ENCODE measurements at regions not wholly inside any gene's neighbourhood (a gene's known extent, or its start where the extent isn't known, plus 50 kb on each side); places are given as distances from the start of the nearest gene placed in this dataset.

GRCh38 chr5:167579693-167580055, 711.8 kb upstream of the WWC1 start:
- Histone ChIP-seq H3K9me3 (replicated peaks; ENCODE audit: control insufficient read depth, insufficient read depth, low read length) (no peaks in the 10 kb centered on the region), H3K4me2 (ENCODE audit: insufficient read depth, low read length) (no peak overlapping the region), H4K20me1 (replicated peaks; ENCODE audit: control insufficient read depth, extremely low read depth, insufficient read depth, low read length) (no peaks in the 10 kb centered on the region), H3K27ac (ENCODE audit: insufficient read depth, low read depth, low read length) (no peak overlapping the region), H3K4me1 (ENCODE audit: control insufficient read depth, extremely low read depth, insufficient read depth, low read length) (no peaks in the 10 kb centered on the region), H3K9me1 (replicated peaks; ENCODE audit: control insufficient read depth, extremely low read depth, insufficient read depth, low read length) (no peaks in the 10 kb centered on the region), H3K4me3 (replicated peaks in 1 of 3; ENCODE audit: insufficient read depth in 1 of 3, low read depth in 1 of 3, low read length in 3 of 3) (no peak overlapping the region), H2AFZ (ENCODE audit: low read depth, low read length) (no peak overlapping the region), H3K27me3 (ENCODE audit: control insufficient read depth in 2 of 2, insufficient read depth in 2 of 2, low read length in 2 of 2) (peaks cover 0 to 2% of the 10 kb centered on the region in 2 experiments), H3K79me2 (ENCODE audit: control insufficient read depth, insufficient read depth, low read length) (no peaks in the 10 kb centered on the region), H3K9ac (replicated peaks; ENCODE audit: extremely low read depth, insufficient read depth, low read length) (no peak overlapping the region), H3K36me3 (ENCODE audit: control insufficient read depth in 2 of 2, extremely low read depth in 1 of 2, insufficient read depth in 2 of 2, low read length in 2 of 2) (no peaks in the 10 kb centered on the region)
- no TSS peak for BruUV-seq (replicated peaks)
- DNase-seq (ENCODE audit: low read depth, low spot score), result no peak
- TF ChIP-seq MAX (IDR thresholded peaks at IDR 0.05; ENCODE audit: insufficient read depth, insufficient read length) (no peak), POLR2A (IDR thresholded peaks at IDR 0.05; ENCODE audit: low read depth, low read length) (no peak), GATA2 (IDR thresholded peaks at IDR 0.05; ENCODE audit: insufficient read depth, insufficient read length, low read depth, low read length) (no peak), POLR2AphosphoS5 (IDR thresholded peaks at IDR 0.05; ENCODE audit: insufficient read depth, low read depth, low read length) (no peak)
- FAIRE-seq, result no peak
- ChIA-PET POLR2A (no interaction called here), CTCF (no interaction called here)
- intact Hi-C loops (cut with micrococcal nuclease) (no loop called here), dilution Hi-C loops (cut with MboI; ENCODE audit: extremely low pct_ligation_motif_present, low sequenced_read_pairs) (no loop called here)

GRCh38 chr5:167580608-167581007, 710.8 kb upstream of the WWC1 start:
- ChIA-PET CTCF (no interaction called here), POLR2A (no interaction called here)
- H3K9ac ChIP-seq (replicated peaks; ENCODE audit: extremely low read depth, insufficient read depth, low read length), result no peak overlapping the region
- H3K79me2 ChIP-seq (ENCODE audit: control insufficient read depth, insufficient read depth, low read length), result no peaks in the 10 kb centered on the region
- BruUV-seq (replicated peaks), result no TSS peak
- TF ChIP-seq JUN (IDR thresholded peaks at IDR 0.05; ENCODE audit: borderline replicate concordance, insufficient read depth, insufficient read length, low read depth) (no peak), FOS (IDR thresholded peaks at IDR 0.05; ENCODE audit: borderline replicate concordance, insufficient read depth, low read length) (no peak), MYC (IDR thresholded peaks at IDR 0.05; ENCODE audit: low read depth, low read length) (no peak), CTCF (IDR thresholded peaks at IDR 0.05; ENCODE audit: extremely low read depth in 1 of 2, insufficient read depth in 1 of 2, low read depth in 1 of 2, low read length in 2 of 2) (no peak), GATA2 (IDR thresholded peaks at IDR 0.05; ENCODE audit: insufficient read depth, insufficient read length, low read depth, low read length) (no peak), POLR2AphosphoS5 (IDR thresholded peaks at IDR 0.05; ENCODE audit: insufficient read depth, low read depth, low read length) (no peak), MAX (IDR thresholded peaks at IDR 0.05; ENCODE audit: insufficient read depth, insufficient read length) (no peak), POLR2A (IDR thresholded peaks at IDR 0.05; ENCODE audit: low read depth, low read length) (no peak), EZH2 (IDR thresholded peaks at IDR 0.05; ENCODE audit: borderline replicate concordance, low read depth, low read length, severe bottlenecking) (no peak)
- H3K27ac ChIP-seq (ENCODE audit: insufficient read depth, low read depth, low read length), result no peak overlapping the region
- no peaks in the 10 kb centered on the region for H3K9me3 ChIP-seq (replicated peaks; ENCODE audit: control insufficient read depth, insufficient read depth, low read length)
- FAIRE-seq (peak; percentile 37), DNase-seq (ENCODE audit: low read depth, low spot score) (no peak)
- H3K4me2 ChIP-seq (ENCODE audit: insufficient read depth, low read length), result no peak overlapping the region
- H3K27me3 ChIP-seq (ENCODE audit: control insufficient read depth in 2 of 2, insufficient read depth in 2 of 2, low read length in 2 of 2), result no peaks in the 10 kb centered on the region
- no peaks in the 10 kb centered on the region for H3K36me3 ChIP-seq (ENCODE audit: control insufficient read depth in 2 of 2, extremely low read depth in 1 of 2, insufficient read depth in 2 of 2, low read length in 2 of 2)
- H3K4me1 ChIP-seq (ENCODE audit: control insufficient read depth, extremely low read depth, insufficient read depth, low read length), result no peaks in the 10 kb centered on the region
- dilution Hi-C loops (cut with MboI; ENCODE audit: extremely low pct_ligation_motif_present, low sequenced_read_pairs), result no loop called here
- no peaks in the 10 kb centered on the region for H3K9me1 ChIP-seq (replicated peaks; ENCODE audit: control insufficient read depth, extremely low read depth, insufficient read depth, low read length)
- no peaks in the 10 kb centered on the region for H4K20me1 ChIP-seq (replicated peaks; ENCODE audit: control insufficient read depth, extremely low read depth, insufficient read depth, low read length)
- H3K4me3 ChIP-seq (replicated peaks in 1 of 3; ENCODE audit: insufficient read depth in 1 of 3, low read depth in 1 of 3, low read length in 3 of 3), result no peak overlapping the region
- H2AFZ ChIP-seq (ENCODE audit: low read depth, low read length), result no peak overlapping the region
- intact Hi-C loops (cut with micrococcal nuclease), result no loop called here

Data from endothelial cell of umbilical vein (primary cell).